ENCODE measurements at regions not wholly inside any gene's neighbourhood (a gene's known extent, or its start where the extent isn't known, plus 50 kb on each side); places are given as distances from the start of the nearest gene placed in this dataset.
A peak's percentile ranks its signal among the peaks of the same experiment; 100 is the strongest.
"Not testable (repeated sequence)": the region's sequence is repeated elsewhere in the genome, so short reads cannot be mapped to it uniquely, and the experiment has no call there.

DNA sequence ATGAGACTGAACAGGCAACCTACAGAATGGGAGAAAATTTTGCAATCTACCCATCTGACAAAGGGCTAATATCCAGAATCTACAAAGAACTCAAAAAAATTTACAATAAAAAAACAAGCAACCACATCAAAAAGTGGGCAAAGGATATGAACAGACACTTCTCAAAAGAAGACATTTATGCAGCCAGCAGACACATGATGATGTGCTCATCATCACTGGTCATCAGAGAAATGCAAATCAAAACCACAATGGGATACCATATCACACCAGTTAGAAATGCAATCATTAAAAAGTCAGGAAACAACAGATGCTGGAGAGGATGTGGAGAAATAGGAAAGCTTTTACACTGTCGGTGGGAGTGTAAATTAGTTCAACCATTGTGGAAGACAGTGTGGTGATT lies 51.7 kb upstream of the PAXBP1 start:
- H3K36me3 ChIP-seq (ENCODE audit: low read depth); H3K9me3 ChIP-seq (ENCODE audit: severe bottlenecking); H3K4me1 ChIP-seq (ENCODE audit: insufficient read depth, poor library complexity, severe bottlenecking); H3K27ac ChIP-seq (ENCODE audit: poor library complexity, severe bottlenecking); H3K27me3 ChIP-seq (ENCODE audit: insufficient read depth, poor library complexity, severe bottlenecking); DNase-seq (ENCODE audit: low spot score); H3K4me3 ChIP-seq (ENCODE audit: severe bottlenecking); ATAC-seq (ENCODE audit: low read depth): not testable (repeated sequence)

- TF ChIP-seq, protein P1, sequence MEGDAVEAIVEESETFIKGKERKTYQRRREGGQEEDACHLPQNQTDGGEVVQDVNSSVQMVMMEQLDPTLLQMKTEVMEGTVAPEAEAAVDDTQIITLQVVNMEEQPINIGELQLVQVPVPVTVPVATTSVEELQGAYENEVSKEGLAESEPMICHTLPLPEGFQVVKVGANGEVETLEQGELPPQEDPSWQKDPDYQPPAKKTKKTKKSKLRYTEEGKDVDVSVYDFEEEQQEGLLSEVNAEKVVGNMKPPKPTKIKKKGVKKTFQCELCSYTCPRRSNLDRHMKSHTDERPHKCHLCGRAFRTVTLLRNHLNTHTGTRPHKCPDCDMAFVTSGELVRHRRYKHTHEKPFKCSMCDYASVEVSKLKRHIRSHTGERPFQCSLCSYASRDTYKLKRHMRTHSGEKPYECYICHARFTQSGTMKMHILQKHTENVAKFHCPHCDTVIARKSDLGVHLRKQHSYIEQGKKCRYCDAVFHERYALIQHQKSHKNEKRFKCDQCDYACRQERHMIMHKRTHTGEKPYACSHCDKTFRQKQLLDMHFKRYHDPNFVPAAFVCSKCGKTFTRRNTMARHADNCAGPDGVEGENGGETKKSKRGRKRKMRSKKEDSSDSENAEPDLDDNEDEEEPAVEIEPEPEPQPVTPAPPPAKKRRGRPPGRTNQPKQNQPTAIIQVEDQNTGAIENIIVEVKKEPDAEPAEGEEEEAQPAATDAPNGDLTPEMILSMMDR (IDR thresholded peaks at IDR 0.05; ENCODE audit: poor library complexity, severe bottlenecking), result no peak
- H3K4me1 ChIP-seq (ENCODE audit: insufficient read depth, poor library complexity, severe bottlenecking), result no peaks in the 10 kb centered on the region
- no peaks in the 10 kb centered on the region for H3K36me3 ChIP-seq (ENCODE audit: low read depth)
- no peaks in the 10 kb centered on the region for H3K27me3 ChIP-seq (ENCODE audit: insufficient read depth, poor library complexity, severe bottlenecking)
- no peak for ATAC-seq (ENCODE audit: low read depth)
- H3K9me3 ChIP-seq (ENCODE audit: severe bottlenecking), result no peaks in the 10 kb centered on the region
- H3K27ac ChIP-seq (ENCODE audit: poor library complexity, severe bottlenecking), result no peak overlapping the region
- no peak overlapping the region for H3K4me3 ChIP-seq (ENCODE audit: severe bottlenecking)
- DNase-seq (ENCODE audit: low spot score), result no peak
Observed at GRCh38 chr21:32824950-32825349, 53.4 kb upstream of the PAXBP1 start.

DNA sequence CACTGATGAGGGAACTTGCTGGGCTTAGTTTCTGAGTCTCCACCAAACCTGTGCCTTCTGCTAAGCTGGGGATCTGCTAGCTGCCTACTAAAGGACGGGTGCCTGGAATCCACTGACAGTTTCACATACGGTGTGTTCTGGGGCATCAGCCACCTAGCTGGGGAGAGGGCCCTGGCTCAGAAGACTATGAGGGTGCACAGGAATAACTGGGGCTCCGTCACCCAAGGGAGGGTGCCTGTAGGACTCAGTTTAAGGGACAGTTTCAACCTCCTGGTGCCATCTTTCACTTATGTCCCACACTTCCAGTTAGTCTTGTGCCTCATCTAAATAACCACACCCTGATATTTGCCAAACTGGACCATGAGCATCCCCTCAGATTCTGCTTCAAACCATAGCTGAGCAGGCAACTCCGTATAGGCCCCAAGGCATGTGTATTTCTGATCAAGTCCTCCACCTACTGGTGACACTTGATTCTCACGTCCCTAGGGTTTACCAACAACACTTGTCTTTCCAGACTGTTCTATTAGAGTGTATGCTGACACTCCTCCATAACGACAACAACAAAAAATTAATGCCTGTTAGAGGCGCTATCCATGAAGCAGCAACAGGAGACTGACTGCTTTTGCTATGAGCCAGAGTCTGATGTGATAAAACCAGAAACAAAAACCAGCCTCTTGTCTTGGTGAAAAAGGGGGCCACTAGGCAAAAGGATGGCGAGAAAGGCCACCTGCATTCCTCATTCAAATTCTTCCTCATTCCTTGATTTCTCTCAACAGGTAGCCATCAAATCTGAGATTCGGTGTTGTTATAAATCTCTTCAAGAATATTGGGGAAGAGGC lies 55.0 kb upstream of the PAXBP1 start:
- no peaks in the 10 kb centered on the region for H3K9me3 ChIP-seq (ENCODE audit: severe bottlenecking)
- ATAC-seq (ENCODE audit: low read depth) (peak; percentile 91), DNase-seq (ENCODE audit: low spot score) (no peak)
- no peaks in the 10 kb centered on the region for H3K4me1 ChIP-seq (ENCODE audit: insufficient read depth, poor library complexity, severe bottlenecking)
- no peaks in the 10 kb centered on the region for H3K36me3 ChIP-seq (ENCODE audit: low read depth)
- no peaks in the 10 kb centered on the region for H3K27me3 ChIP-seq (ENCODE audit: insufficient read depth, poor library complexity, severe bottlenecking)
- TF ChIP-seq, protein P1 (IDR thresholded peaks at IDR 0.05; ENCODE audit: poor library complexity, severe bottlenecking), result peak; percentile 47
- H3K4me3 ChIP-seq (ENCODE audit: severe bottlenecking), result no peak overlapping the region
- H3K27ac ChIP-seq (ENCODE audit: poor library complexity, severe bottlenecking), result no peak overlapping the region

DNA sequence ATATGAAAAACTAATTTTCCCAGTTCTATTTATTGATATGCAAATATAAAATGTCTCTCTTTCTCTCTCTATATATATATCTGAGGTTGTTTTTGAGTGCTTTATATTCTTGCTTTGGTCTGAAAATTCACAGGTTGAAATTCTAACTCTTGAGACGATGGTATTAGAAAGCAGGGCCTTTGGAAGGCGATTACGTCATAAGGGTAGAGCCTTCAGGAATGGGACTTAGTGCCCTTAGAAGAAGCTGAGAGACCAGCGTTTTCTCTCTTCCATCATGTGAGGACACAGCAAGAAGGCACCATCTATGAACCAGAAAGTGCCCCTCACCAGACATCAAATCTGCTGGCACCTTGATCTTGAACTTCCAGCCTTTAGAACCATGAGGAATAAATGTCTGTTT lies 57.4 kb upstream of the PAXBP1 start:
- Histone ChIP-seq H3K27ac (ENCODE audit: poor library complexity, severe bottlenecking) (no peak overlapping the region), H3K4me1 (ENCODE audit: insufficient read depth, poor library complexity, severe bottlenecking) (no peaks in the 10 kb centered on the region), H3K4me3 (ENCODE audit: severe bottlenecking) (no peak overlapping the region), H3K27me3 (ENCODE audit: insufficient read depth, poor library complexity, severe bottlenecking) (peaks cover 6% of the 10 kb centered on the region), H3K9me3 (ENCODE audit: severe bottlenecking) (no peaks in the 10 kb centered on the region), H3K36me3 (ENCODE audit: low read depth) (no peaks in the 10 kb centered on the region)
- TF ChIP-seq, protein P1 (IDR thresholded peaks at IDR 0.05; ENCODE audit: poor library complexity, severe bottlenecking), result no peak
- no peak for DNase-seq (ENCODE audit: low spot score)
- ATAC-seq (ENCODE audit: low read depth), result no peak

DNA sequence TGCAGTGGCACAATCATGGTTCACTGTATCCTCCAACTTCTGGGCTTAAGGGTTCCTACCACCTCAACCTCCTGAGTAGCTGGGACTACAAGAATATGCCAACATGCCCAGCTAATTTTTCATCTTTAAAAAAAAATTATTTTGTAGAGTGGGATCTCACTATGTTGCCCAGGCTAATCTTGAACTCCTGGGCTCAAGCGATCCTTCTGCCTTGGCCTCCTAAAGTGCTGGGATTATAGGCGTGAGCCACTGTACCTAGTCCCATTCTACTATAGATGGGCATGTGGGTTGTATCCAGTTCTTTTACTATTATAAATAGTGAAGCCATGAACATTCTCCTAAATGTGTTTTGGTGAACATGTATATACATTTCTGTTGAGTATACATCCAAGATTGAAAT lies 57.9 kb upstream of the PAXBP1 start:
- Histone ChIP-seq H3K4me1 (ENCODE audit: insufficient read depth, poor library complexity, severe bottlenecking) (no peaks in the 10 kb centered on the region), H3K9me3 (ENCODE audit: severe bottlenecking) (no peaks in the 10 kb centered on the region), H3K4me3 (ENCODE audit: severe bottlenecking) (no peak overlapping the region), H3K27ac (ENCODE audit: poor library complexity, severe bottlenecking) (no peak overlapping the region), H3K36me3 (ENCODE audit: low read depth) (no peaks in the 10 kb centered on the region), H3K27me3 (ENCODE audit: insufficient read depth, poor library complexity, severe bottlenecking) (peaks cover 7% of the 10 kb centered on the region)
- no peak for ATAC-seq (ENCODE audit: low read depth)
- no peak for DNase-seq (ENCODE audit: low spot score)
- TF ChIP-seq, protein P1 (IDR thresholded peaks at IDR 0.05; ENCODE audit: poor library complexity, severe bottlenecking), result no peak

DNA sequence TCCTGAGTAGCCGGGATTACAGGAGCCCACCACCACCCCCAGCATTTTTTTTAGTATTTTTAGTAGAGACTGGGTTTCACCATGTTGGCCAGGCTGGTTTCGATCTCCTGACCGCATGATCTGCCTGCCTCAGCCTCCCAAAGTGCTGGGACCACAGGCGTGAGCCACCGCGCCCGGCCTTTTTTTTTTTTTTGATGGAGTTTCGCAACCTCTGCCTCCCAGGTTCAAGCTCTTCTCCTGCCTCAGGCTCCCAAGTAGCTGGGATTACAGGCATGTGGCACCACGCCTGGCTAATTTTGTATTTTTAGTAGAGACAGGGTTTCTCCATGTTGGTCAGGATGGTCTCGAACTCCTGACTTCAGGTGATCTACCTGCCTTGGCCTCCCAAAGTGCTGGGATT lies 60.2 kb upstream of the PAXBP1 start:
- ATAC-seq (ENCODE audit: low read depth); H3K9me3 ChIP-seq (ENCODE audit: severe bottlenecking); H3K27ac ChIP-seq (ENCODE audit: poor library complexity, severe bottlenecking); H3K4me1 ChIP-seq (ENCODE audit: insufficient read depth, poor library complexity, severe bottlenecking); H3K4me3 ChIP-seq (ENCODE audit: severe bottlenecking); H3K27me3 ChIP-seq (ENCODE audit: insufficient read depth, poor library complexity, severe bottlenecking); H3K36me3 ChIP-seq (ENCODE audit: low read depth); DNase-seq (ENCODE audit: low spot score): not testable (repeated sequence)
